Activated T-cell treated with anti-CD3 and anti-CD28 coated beads, Interleukin-2, amount 50 U/mL, for 48 hours (primary cell): ENCODE measurements at regions not wholly inside any gene's neighbourhood (a gene's known extent, or its start where the extent isn't known, plus 50 kb on each side); places are given as distances from the start of the nearest gene placed in this dataset.
"Not testable (repeated sequence)": the region's sequence is repeated elsewhere in the genome, so short reads cannot be mapped to it uniquely, and the experiment has no call there.

Experiments used
- DNase-seq, 2 experiments: peaks; one replicate each; pipeline ENCODE4 v3.0.0-alpha.2; 2020

GRCh38 chr1:157202331-157202730, 64.1 kb upstream of the ETV3 start:
- DNase-seq: no peak

GRCh38 chr1:157201767-157202166, 63.6 kb upstream of the ETV3 start:
- DNase-seq: no peak

DNA sequence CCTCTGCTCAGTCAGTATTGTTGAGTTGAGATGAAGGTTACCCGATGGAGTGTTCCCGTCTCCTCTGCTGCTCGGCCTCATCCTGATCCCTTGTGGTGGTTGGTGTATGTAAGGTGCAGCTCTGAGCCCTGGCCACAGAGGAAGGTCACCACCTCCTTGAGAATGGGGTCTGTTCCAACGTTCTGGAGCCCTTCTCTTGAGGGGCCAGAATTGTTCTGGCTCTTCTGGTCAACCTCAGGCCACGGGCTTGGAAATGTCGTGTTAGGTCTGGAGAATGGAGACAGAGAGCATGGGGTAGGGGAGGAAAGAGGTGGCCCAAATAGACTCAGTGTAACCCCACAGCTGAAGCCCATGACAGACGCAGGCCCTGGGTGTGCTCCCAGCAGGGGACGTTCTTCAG, 62.3 kb upstream of the ETV3 start:
- no peak for DNase-seq

GRCh38 chr1:157199421-157199755, 61.2 kb upstream of the ETV3 start:
- DNase-seq: no peak

- DNase-seq: no peak
These were observed 60.6 kb upstream of the ETV3 start for GRCh38 chr1:157198619-157199420.

- DNase-seq: no peak
These were observed 59.8 kb upstream of the ETV3 start for GRCh38 chr1:157197906-157198435.

GRCh38 chr1:157196670-157197456, 58.7 kb upstream of the ETV3 start:
- DNase-seq: not testable (repeated sequence)

GRCh38 chr1:157196245-157196543, 58.0 kb upstream of the ETV3 start:
- no peak for DNase-seq

DNA sequence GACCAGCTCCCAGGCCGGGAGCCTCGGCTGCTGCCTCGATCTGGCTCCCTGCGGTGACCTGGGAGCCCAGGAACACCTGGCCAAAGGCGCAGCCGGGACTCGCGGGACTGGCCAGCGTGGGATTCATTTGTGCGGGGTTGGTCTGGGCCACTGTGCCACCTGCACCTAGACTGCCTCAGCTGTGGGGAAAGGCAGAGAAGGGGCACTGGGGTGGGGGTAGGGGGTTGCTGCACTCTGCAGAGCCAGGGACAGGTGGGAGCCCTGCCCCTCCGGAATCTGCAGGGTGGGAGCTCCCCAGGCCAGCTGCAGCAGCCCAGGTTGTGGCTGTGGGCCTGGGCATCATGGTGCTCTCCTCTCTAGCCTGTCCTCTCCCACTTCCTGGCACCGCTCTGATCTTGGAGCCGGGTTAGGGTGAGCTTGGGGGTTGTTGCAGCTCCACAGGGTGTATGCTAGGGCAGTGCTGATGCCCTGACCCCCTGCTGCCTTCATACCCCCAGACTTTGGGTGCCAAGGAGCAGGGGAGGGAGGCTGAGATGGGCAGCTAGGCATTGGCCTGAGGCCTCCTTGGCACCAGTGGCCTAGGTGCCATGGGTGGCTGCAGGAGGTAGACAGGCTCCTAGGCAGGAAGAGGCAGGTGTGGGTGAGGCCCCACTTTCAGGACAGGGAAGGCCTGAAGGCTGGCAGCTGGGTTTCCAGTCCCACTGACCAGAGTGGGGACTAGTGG, 57.5 kb upstream of the ETV3 start:
- DNase-seq: no peak

GRCh38 chr1:157194731-157195520, 56.7 kb upstream of the ETV3 start:
- DNase-seq: no peak

DNA sequence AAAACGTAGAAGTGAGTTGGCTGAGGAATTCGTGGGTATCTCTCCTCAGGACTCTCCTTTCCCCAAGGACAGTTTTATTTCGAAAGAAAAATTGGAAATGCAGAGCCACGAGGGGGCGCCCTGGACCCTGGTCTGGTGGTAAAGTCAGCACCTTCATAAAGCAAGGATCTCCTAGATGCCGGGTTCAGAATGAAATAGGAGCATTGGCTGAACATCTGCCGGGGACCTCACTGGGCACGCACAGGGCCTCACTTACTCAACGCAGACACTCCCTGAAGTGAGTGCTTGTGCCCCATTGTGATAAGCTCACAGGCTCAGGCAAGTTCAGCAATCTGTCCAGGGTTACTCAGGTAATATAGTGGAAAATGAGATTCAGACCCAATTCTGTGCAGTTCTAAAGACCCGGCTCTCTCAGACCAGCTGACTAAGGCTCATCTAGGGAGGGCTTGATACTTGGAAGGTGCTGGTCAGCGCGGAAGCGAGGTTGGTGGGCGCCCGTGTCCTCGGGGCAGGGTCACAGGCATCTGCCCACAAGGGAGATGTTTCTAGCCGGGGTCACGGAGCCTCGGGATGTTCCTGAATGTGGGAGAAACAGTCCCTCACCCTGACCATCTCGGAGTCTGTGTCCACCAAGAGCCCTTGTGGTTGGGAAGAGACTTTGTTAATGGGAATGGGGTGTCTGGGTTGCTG, 55.7 kb upstream of the ETV3 start:
- peak; percentile 78 to 79 for DNase-seq

DNA sequence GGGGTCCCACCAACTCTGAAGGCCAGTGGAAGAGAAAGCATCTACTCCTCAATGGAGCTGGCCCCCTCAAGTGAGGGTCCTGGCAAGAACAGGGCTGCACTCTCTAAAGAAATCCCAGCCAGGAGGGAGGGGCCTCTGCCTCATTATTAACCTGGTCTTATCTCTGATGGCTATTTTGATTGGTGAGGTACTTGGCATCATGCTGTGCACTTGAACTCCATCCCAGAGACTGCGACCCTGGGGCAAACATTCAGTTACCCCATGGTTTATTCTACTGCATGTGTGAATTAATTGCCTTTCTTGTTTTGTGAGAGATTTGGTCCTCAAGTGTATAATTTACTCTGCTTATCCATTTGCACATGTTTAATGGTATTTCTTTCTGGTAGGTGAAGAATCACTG, 55.0 kb upstream of the ETV3 start:
- DNase-seq: no peak

DNA sequence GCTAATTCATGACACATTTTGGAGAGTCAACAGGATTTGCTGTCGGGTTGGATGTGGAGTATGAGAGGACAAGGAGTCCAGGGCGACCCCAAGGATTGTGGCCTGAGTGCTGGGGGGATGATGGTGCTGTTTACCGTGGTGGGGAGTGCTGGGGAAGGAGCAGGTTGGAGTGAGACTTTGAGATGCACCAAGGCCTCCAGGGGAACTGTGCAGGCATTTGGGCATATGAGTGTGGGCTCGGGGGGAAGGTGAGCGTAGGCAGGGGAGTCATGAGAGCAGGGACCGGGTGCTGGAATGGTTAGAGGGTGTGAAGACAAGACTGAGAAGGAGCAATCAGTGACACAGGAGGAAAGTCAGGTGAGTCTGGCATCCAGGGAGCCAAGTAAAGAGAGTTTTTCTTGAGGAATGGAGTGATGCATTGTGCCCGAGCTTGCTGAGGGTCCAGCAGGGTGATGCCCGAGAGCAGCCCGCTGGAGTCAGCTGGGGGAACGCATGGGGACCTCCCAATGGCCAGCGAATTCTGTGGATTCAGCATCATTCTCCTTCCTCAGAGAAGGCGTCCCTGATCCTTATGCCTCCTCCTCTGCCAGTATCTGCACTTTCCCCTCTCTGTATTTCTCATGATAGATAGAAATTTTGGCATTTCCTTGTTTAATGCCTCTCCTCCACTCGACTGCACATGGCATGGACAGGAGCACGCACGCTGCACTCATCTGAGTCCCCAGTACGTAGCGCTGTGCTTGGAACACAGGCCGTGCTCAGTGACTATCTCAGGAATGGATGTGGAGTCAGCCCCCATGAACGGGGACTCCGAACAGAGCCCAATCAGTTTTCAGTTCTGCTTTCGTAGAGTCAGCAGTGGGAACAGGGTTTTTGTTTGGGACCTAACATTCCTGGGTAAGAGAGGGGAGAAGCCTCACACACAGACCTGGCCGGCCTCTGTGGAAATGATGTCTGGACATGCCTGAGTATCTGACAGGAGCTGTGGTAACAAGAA, 52.1 kb upstream of the ETV3 start:
- no peak for DNase-seq

DNA sequence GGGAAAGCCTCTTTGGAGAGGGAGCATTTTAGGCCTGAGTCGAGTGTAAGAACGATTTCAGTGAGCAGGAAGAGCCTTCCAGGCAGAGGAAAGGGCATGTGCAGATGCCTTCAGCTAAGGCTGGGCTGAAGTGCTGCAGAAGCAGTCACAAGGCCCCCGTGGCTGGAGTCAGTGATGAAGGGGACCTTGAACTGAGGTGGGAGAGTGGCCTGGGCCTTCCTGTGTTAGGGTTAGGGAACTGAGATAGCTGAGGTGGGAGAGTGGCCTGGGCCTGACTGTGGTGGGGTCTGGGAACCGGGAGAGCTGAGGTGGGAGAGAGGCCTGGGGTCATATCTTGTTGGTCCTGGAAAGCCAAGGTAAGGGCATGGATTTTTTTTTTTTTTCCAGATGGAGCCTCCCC, 50.9 kb upstream of the ETV3 start:
- no peak for DNase-seq
